ENCODE measurements at regions not wholly inside any gene's neighbourhood (a gene's known extent, or its start where the extent isn't known, plus 50 kb on each side); places are given as distances from the start of the nearest gene placed in this dataset.

GRCh38 chr2:2839782-2840531 is 508.9 kb upstream of the MYT1L start:
- peaks cover 0 to 4% of the 10 kb centered on the region in 2 donors for H3K27me3 Mint-ChIP-seq
- CTCF ChIA-PET: no interaction called here
- ATAC-seq (replicated peaks in 1 of 4): no peak

DNA sequence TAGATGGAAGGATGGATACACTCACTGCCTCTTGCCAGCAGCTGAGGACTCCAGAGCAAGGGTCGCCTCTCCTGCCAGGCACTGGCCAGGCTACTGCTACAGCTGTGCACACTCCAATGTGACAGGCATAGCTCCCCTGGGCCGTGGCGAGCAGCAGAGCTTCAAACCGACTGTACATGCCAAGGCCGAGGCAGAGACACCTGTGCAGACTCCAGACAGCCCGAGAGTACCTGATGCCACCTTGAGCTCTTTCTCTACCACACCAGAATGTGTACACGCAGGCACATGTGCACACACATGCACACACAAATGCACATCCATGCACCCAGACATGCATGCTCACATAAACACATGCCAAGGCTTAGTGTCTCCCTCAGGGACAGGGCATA is 508.3 kb upstream of the MYT1L start:
- CTCF ChIA-PET: no interaction called here
- WGBS (ENCODE audit: insufficient coverage): 77% methylated on average over 6 of the region's 7 CpGs
- POLR2A ChIA-PET: no interaction called here

More at GRCh38 chr2:2839782-2840531, 508.9 kb upstream of the MYT1L start:
- no peak for DNase-seq
- Histone ChIP-seq H3K27ac (ENCODE audit: low read length) (no peak overlapping the region), H3K4me1 (ENCODE audit: control insufficient read depth in 1 of 2, extremely low read depth in 1 of 2, insufficient read depth in 2 of 2, low read length in 2 of 2) (no peaks in the 10 kb centered on the region), H3K9me3 (no peaks in the 10 kb centered on the region), H3K4me3 (ENCODE audit: control insufficient read depth in 1 of 2, extremely low read depth in 1 of 2, low read length in 1 of 2) (no peak overlapping the region), H3K27me3 (replicated peaks in 1 of 2; ENCODE audit: control insufficient read depth in 2 of 2, extremely low read depth in 1 of 2, insufficient read depth in 2 of 2, low read length in 1 of 2) (peaks cover 0 to 14% of the 10 kb centered on the region in 2 experiments), H3K36me3 (ENCODE audit: control insufficient read depth in 2 of 2, extremely low read depth in 1 of 2, insufficient read depth in 1 of 2, low read length in 1 of 2) (no peaks in the 10 kb centered on the region)
- Mint-ChIP-seq H3K36me3 (no peaks in the 10 kb centered on the region), H3K4me1 (no peaks in the 10 kb centered on the region), H3K4me3 (no peak overlapping the region), H3K9me3 (peaks cover 0 to 15% (median 0%) of the 10 kb centered on the region in 3 donors), H3K27ac (no peak overlapping the region)
- 74% methylated on average over 11 of the region's 13 CpGs for WGBS (ENCODE audit: insufficient coverage)
- POLR2A ChIA-PET: no interaction called here

DNA sequence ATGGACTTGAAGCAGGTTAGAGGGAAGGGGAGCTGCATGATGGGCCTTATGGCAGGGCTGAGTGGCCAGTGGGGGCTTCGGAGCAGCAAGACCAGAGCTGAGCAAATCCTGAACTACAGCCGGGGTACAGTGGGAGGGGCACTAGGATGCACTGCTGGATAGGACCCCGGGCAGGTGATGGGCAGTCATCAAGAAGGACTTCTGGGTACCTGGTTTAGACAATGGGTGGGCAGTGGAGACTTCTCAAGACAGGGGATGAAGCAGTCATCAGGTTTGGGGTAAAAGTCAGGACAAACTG is 507.4 kb upstream of the MYT1L start:
- 87% methylated on average over 3 of the region's 3 CpGs for WGBS (ENCODE audit: insufficient coverage)
- DNase-seq: no peak
- POLR2A ChIA-PET: no interaction called here

More for the DNA sequence above, 508.3 kb upstream of the MYT1L start:
- H3K4me1 ChIP-seq (ENCODE audit: control insufficient read depth in 1 of 2, extremely low read depth in 1 of 2, insufficient read depth in 2 of 2, low read length in 2 of 2): no peaks in the 10 kb centered on the region
- Mint-ChIP-seq H3K4me3 (no peak overlapping the region), H3K9me3 (peaks cover 0 to 15% (median 0%) of the 10 kb centered on the region in 3 donors), H3K27me3 (peaks cover 0 to 4% of the 10 kb centered on the region in 2 donors), H3K4me1 (no peaks in the 10 kb centered on the region), H3K27ac (no peak overlapping the region), H3K36me3 (no peaks in the 10 kb centered on the region)
- no peaks in the 10 kb centered on the region for H3K36me3 ChIP-seq (ENCODE audit: control insufficient read depth in 2 of 2, extremely low read depth in 1 of 2, insufficient read depth in 1 of 2, low read length in 1 of 2)
- H3K27me3 ChIP-seq (replicated peaks in 1 of 2; ENCODE audit: control insufficient read depth in 2 of 2, extremely low read depth in 1 of 2, insufficient read depth in 2 of 2, low read length in 1 of 2): peaks cover 0 to 14% of the 10 kb centered on the region in 2 experiments
- no peaks in the 10 kb centered on the region for H3K9me3 ChIP-seq
- ATAC-seq (replicated peaks in 1 of 4): no peak
- H3K27ac ChIP-seq (ENCODE audit: low read length): no peak overlapping the region
- DNase-seq: no peak
- no peak overlapping the region for H3K4me3 ChIP-seq (ENCODE audit: control insufficient read depth in 1 of 2, extremely low read depth in 1 of 2, low read length in 1 of 2)

DNA sequence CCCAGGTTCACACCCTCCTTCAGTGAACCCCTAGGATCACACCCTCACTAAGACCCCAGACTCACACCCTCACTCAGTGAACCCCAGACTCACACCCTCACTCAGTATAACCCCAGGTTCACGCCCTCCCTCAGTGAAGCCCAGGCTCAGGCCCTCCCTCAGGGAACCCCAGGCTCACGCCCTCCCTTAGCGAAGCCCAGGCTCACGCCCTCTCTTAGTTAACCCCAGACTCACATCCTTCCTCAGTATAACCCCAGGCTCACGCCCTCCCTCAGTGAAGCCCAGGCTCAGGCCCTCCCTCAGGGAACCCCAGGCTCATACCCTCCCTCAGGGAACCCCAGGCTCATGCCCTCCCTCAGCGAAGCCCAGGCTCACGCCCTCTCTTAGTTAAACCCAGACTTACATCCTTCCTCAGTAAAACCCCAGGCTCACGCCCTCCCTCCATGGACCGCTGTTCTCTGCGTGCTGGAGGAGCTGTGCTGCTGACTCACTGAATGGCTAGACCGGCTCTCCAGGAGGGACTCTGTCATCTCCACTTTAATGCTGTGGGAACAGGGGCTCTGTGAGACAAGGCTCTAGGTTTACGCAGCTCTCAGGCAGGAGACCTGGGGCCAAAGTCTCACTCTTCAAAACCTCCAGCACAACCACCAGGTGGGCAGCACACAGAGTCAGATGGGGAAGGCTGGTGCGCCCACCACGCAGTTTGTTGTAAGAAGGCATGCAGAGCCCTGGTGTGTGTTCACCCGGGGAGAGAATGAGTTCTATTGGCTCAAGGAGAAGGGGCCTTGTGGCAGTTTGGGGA is 506.9 kb upstream of the MYT1L start:
- Mint-ChIP-seq H3K36me3 (no peaks in the 10 kb centered on the region), H3K4me1 (no peaks in the 10 kb centered on the region), H3K27me3 (peaks cover 0 to 4% of the 10 kb centered on the region in 2 donors), H3K27ac (no peak overlapping the region), H3K4me3 (no peak overlapping the region), H3K9me3 (peaks cover 0 to 15% (median 0%) of the 10 kb centered on the region in 3 donors)
- no peaks in the 10 kb centered on the region for H3K9me3 ChIP-seq
- POLR2A ChIA-PET: no interaction called here
- DNase-seq (no peak), ATAC-seq (replicated peaks in 1 of 4) (no peak)
- no peaks in the 10 kb centered on the region for H3K36me3 ChIP-seq (ENCODE audit: control insufficient read depth in 2 of 2, extremely low read depth in 1 of 2, insufficient read depth in 1 of 2, low read length in 1 of 2)
- no peak overlapping the region for H3K4me3 ChIP-seq (ENCODE audit: control insufficient read depth in 1 of 2, extremely low read depth in 1 of 2, low read length in 1 of 2)
- WGBS (ENCODE audit: insufficient coverage): 57% methylated on average over 10 of the region's 15 CpGs
- no peaks in the 10 kb centered on the region for H3K4me1 ChIP-seq (ENCODE audit: control insufficient read depth in 1 of 2, extremely low read depth in 1 of 2, insufficient read depth in 2 of 2, low read length in 2 of 2)
- peaks cover 0 to 14% of the 10 kb centered on the region in 2 experiments for H3K27me3 ChIP-seq (replicated peaks in 1 of 2; ENCODE audit: control insufficient read depth in 2 of 2, extremely low read depth in 1 of 2, insufficient read depth in 2 of 2, low read length in 1 of 2)
- no peak overlapping the region for H3K27ac ChIP-seq (ENCODE audit: low read length)
- CTCF ChIA-PET: no interaction called here

More for the DNA sequence above, 507.4 kb upstream of the MYT1L start:
- Mint-ChIP-seq H3K9me3 (peaks cover 0 to 15% (median 0%) of the 10 kb centered on the region in 3 donors), H3K36me3 (no peaks in the 10 kb centered on the region), H3K27ac (no peak overlapping the region), H3K27me3 (peaks cover 0 to 4% of the 10 kb centered on the region in 2 donors), H3K4me3 (no peak overlapping the region), H3K4me1 (no peaks in the 10 kb centered on the region)
- peaks cover 0 to 14% of the 10 kb centered on the region in 2 experiments for H3K27me3 ChIP-seq (replicated peaks in 1 of 2; ENCODE audit: control insufficient read depth in 2 of 2, extremely low read depth in 1 of 2, insufficient read depth in 2 of 2, low read length in 1 of 2)
- H3K9me3 ChIP-seq: no peaks in the 10 kb centered on the region
- CTCF ChIA-PET: no interaction called here
- no peak for ATAC-seq (replicated peaks in 1 of 4)
- no peaks in the 10 kb centered on the region for H3K4me1 ChIP-seq (ENCODE audit: control insufficient read depth in 1 of 2, extremely low read depth in 1 of 2, insufficient read depth in 2 of 2, low read length in 2 of 2)
- H3K4me3 ChIP-seq (ENCODE audit: control insufficient read depth in 1 of 2, extremely low read depth in 1 of 2, low read length in 1 of 2): no peak overlapping the region
- H3K36me3 ChIP-seq (ENCODE audit: control insufficient read depth in 2 of 2, extremely low read depth in 1 of 2, insufficient read depth in 1 of 2, low read length in 1 of 2): no peaks in the 10 kb centered on the region
- no peak overlapping the region for H3K27ac ChIP-seq (ENCODE audit: low read length)

DNA sequence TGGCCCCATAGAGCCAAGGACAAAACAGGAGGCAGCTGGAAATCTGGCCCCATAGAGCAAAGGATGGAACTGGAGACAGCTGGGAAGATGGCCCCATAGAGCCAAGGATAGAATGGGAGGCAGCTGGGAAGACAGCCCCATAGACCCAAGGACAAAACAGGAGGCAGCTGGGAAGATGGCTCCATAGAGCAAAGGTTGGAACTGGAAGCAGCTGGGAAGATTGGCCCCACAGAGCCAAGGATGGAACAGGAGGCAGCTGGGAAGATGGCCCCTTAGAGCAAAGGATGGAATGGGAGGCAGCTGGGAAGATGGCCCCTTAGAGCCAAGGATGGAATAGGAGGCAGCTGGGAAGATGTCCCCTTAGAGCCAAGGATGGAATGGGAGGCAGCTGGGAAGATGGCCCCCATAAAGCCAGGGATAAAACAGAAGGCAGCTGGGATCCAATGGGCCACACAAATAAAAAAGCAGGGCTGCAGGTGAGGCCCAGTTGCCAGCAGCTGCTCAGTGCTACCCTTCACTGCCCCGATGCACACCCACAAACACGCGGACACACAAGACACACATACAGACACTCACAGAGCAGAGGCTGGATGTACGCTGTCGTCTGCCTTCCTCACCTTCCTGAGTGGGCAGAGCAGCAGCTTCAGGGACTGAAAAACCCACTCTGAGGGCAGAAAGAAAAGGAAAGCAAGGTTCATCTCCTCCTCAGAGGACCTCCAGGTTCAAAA is 505.4 kb upstream of the MYT1L start:
- Mint-ChIP-seq H3K27me3 (peaks cover under 1 to 4% of the 10 kb centered on the region in 2 donors), H3K4me3 (no peak overlapping the region), H3K36me3 (no peaks in the 10 kb centered on the region), H3K9me3 (peaks cover 0 to 15% (median 0%) of the 10 kb centered on the region in 3 donors), H3K4me1 (no peaks in the 10 kb centered on the region), H3K27ac (no peak overlapping the region)
- H3K4me1 ChIP-seq (ENCODE audit: control insufficient read depth in 1 of 2, extremely low read depth in 1 of 2, insufficient read depth in 2 of 2, low read length in 2 of 2): no peaks in the 10 kb centered on the region
- POLR2A ChIA-PET: no interaction called here
- no peak for DNase-seq
- 92% methylated on average over 5 of the region's 5 CpGs for WGBS (ENCODE audit: insufficient coverage)
- H3K27ac ChIP-seq (ENCODE audit: low read length): no peak overlapping the region
- H3K36me3 ChIP-seq (ENCODE audit: control insufficient read depth in 2 of 2, extremely low read depth in 1 of 2, insufficient read depth in 1 of 2, low read length in 1 of 2): no peaks in the 10 kb centered on the region
- CTCF ChIA-PET: no interaction called here
- no peaks in the 10 kb centered on the region for H3K9me3 ChIP-seq
- ATAC-seq (replicated peaks in 1 of 4): no peak
- H3K27me3 ChIP-seq (replicated peaks in 1 of 2; ENCODE audit: control insufficient read depth in 2 of 2, extremely low read depth in 1 of 2, insufficient read depth in 2 of 2, low read length in 1 of 2): peaks cover 0 to 15% of the 10 kb centered on the region in 2 experiments
- no peak overlapping the region for H3K4me3 ChIP-seq (ENCODE audit: control insufficient read depth in 1 of 2, extremely low read depth in 1 of 2, low read length in 1 of 2)

DNA sequence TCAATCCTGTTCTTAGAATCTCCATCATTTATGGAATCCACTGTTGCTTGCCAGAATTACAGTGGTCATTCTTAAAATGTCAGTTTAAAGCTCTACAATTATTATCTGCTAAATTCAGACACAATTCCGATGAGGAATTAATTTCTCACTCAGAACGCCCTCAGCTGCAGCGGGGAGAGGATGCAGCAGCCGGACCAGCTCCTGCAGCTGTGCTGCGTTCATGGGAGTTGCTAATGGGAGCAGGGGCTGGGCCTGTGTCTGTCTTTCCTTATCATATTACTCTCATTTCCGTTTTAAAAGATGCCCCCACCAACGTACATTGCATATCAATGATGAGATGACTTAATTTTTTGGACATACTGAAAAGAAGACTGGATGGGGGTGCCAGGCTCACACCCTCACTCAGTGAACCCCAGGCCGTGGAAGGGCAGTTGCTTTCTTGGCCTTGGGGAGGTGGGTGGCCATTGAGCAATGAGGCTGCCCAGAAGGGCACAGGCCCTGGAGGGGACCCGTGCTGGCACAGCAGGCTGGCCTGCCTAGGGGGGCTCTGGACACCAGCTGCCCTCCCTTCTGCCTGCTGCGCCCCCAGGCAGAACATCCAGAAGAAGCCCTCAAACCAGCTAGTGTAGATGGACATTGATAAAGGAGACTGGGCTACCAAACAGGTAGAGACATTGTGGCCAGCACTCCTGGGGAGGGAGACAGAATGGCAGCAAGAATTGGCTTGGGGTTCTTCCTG is 503.6 kb upstream of the MYT1L start:
- 100% methylated on average over 1 of the region's 10 CpGs for WGBS (ENCODE audit: insufficient coverage)
- Mint-ChIP-seq H3K4me3 (no peak overlapping the region), H3K27me3 (peaks cover 4% of the 10 kb centered on the region in 2 donors), H3K4me1 (no peaks in the 10 kb centered on the region), H3K9me3 (peaks cover 0 to 15% (median 0%) of the 10 kb centered on the region in 3 donors), H3K36me3 (no peaks in the 10 kb centered on the region), H3K27ac (no peak overlapping the region)
- H3K9me3 ChIP-seq: no peaks in the 10 kb centered on the region
- no peaks in the 10 kb centered on the region for H3K4me1 ChIP-seq (ENCODE audit: control insufficient read depth in 1 of 2, extremely low read depth in 1 of 2, insufficient read depth in 2 of 2, low read length in 2 of 2)
- ATAC-seq (replicated peaks in 1 of 4) (no peak), DNase-seq (no peak)
- CTCF ChIA-PET: no interaction called here
- H3K27ac ChIP-seq (ENCODE audit: low read length): no peak overlapping the region
- no peak overlapping the region for H3K4me3 ChIP-seq (ENCODE audit: control insufficient read depth in 1 of 2, extremely low read depth in 1 of 2, low read length in 1 of 2)
- POLR2A ChIA-PET: no interaction called here
- peaks cover 0 to 15% of the 10 kb centered on the region in 2 experiments for H3K27me3 ChIP-seq (replicated peaks in 1 of 2; ENCODE audit: control insufficient read depth in 2 of 2, extremely low read depth in 1 of 2, insufficient read depth in 2 of 2, low read length in 1 of 2)
- no peaks in the 10 kb centered on the region for H3K36me3 ChIP-seq (ENCODE audit: control insufficient read depth in 2 of 2, extremely low read depth in 1 of 2, insufficient read depth in 1 of 2, low read length in 1 of 2)

All from T-cell (primary cell).